ENCODE measurements at regions not wholly inside any gene's neighbourhood (a gene's known extent, or its start where the extent isn't known, plus 50 kb on each side); places are given as distances from the start of the nearest gene placed in this dataset.

DNA sequence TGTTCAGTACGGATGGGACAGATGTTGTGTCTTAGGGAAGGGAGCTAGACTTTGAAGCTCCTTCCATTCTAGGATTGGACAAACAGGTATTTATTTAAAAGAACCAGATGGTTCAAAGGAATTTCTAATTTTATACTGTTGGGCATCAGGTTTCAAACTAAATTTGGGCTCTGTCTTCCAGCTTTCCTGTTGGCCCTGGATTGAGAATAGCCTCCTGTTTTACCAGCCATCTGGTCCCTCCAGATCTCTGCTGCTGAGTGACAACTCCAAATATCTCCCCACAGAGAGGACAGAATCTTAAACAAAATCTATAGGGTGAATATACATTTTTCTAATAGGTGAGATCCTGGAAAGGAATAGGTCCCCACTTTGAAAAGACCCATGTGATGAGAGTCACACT lies 52.5 kb upstream of the CNIH3 start:
- Histone ChIP-seq H3K4me3 (ENCODE audit: low read depth, low read length, poor library complexity, severe bottlenecking) (no peak overlapping the region), H3K36me3 (ENCODE audit: insufficient read depth, low read length) (no peaks in the 10 kb centered on the region), H3K4me1 (ENCODE audit: insufficient read depth, low read length, poor library complexity, severe bottlenecking) (no peaks in the 10 kb centered on the region), H3K9me3 (ENCODE audit: low read length) (no peaks in the 10 kb centered on the region), H2AFZ (ENCODE audit: low read length) (no peak overlapping the region), H3K79me2 (ENCODE audit: insufficient read depth, low read depth, low read length) (no peaks in the 10 kb centered on the region), H3K9me2 (ENCODE audit: insufficient read depth, low read length) (no peaks in the 10 kb centered on the region), H3K4me2 (ENCODE audit: low read length) (no peak overlapping the region), H4K20me1 (ENCODE audit: insufficient read depth, low read length) (no peaks in the 10 kb centered on the region), H3K27ac (ENCODE audit: low read depth, low read length, poor library complexity, severe bottlenecking) (no peak overlapping the region)
- intact Hi-C loops (cut with micrococcal nuclease; ENCODE audit: unreplicated experiment) = no loop called here
- no TSS peak for BruUV-seq (replicated peaks)
- CTCF ChIA-PET (ENCODE audit: unreplicated experiment) = no interaction called here
- POLR2A ChIA-PET = interaction anchor here (0.6 kb wide), 2 partner anchors 9 to 1652 kb away, joined by 3 to 4 read pairs; no protein-coding TSS in a partner anchor
- TF ChIP-seq, protein P1, sequence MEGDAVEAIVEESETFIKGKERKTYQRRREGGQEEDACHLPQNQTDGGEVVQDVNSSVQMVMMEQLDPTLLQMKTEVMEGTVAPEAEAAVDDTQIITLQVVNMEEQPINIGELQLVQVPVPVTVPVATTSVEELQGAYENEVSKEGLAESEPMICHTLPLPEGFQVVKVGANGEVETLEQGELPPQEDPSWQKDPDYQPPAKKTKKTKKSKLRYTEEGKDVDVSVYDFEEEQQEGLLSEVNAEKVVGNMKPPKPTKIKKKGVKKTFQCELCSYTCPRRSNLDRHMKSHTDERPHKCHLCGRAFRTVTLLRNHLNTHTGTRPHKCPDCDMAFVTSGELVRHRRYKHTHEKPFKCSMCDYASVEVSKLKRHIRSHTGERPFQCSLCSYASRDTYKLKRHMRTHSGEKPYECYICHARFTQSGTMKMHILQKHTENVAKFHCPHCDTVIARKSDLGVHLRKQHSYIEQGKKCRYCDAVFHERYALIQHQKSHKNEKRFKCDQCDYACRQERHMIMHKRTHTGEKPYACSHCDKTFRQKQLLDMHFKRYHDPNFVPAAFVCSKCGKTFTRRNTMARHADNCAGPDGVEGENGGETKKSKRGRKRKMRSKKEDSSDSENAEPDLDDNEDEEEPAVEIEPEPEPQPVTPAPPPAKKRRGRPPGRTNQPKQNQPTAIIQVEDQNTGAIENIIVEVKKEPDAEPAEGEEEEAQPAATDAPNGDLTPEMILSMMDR (conservative IDR thresholded peaks at IDR 0.05; ENCODE audit: low read length) = no peak
- TF ChIP-seq EZH2phosphoT487 (IDR thresholded peaks at IDR 0.05; ENCODE audit: borderline replicate concordance, low read depth, low read length) = no peak
- no peak for DNase-seq (ENCODE audit: low spot score)

GRCh38 chr1:224564454-224565084 lies 51.5 kb upstream of the CNIH3 start:
- CTCF ChIA-PET (ENCODE audit: unreplicated experiment) = no interaction called here
- Histone ChIP-seq H4K20me1 (ENCODE audit: insufficient read depth, low read length) (no peaks in the 10 kb centered on the region), H2AFZ (ENCODE audit: low read length) (no peak overlapping the region), H3K79me2 (ENCODE audit: insufficient read depth, low read depth, low read length) (no peaks in the 10 kb centered on the region), H3K4me3 (ENCODE audit: low read depth, low read length, poor library complexity, severe bottlenecking) (no peak overlapping the region), H3K9me3 (ENCODE audit: low read length) (no peaks in the 10 kb centered on the region), H3K4me2 (ENCODE audit: low read length) (no peak overlapping the region), H3K9me2 (ENCODE audit: insufficient read depth, low read length) (no peaks in the 10 kb centered on the region), H3K4me1 (ENCODE audit: insufficient read depth, low read length, poor library complexity, severe bottlenecking) (no peaks in the 10 kb centered on the region), H3K27ac (ENCODE audit: low read depth, low read length, poor library complexity, severe bottlenecking) (no peak overlapping the region), H3K36me3 (ENCODE audit: insufficient read depth, low read length) (no peaks in the 10 kb centered on the region)
- POLR2A ChIA-PET = no interaction called here
- intact Hi-C loops (cut with micrococcal nuclease; ENCODE audit: unreplicated experiment) = no loop called here
- TF ChIP-seq, protein P1 (conservative IDR thresholded peaks at IDR 0.05; ENCODE audit: low read length) = no peak
- TF ChIP-seq EZH2phosphoT487 (IDR thresholded peaks at IDR 0.05; ENCODE audit: borderline replicate concordance, low read depth, low read length) = no peak
- DNase-seq (ENCODE audit: low spot score) = no peak
- no TSS peak for BruUV-seq (replicated peaks)

- POLR2A ChIA-PET = no interaction called here
- TF ChIP-seq, protein P1 (conservative IDR thresholded peaks at IDR 0.05; ENCODE audit: low read length) = no peak
- no peak for TF ChIP-seq EZH2phosphoT487 (IDR thresholded peaks at IDR 0.05; ENCODE audit: borderline replicate concordance, low read depth, low read length)
- H3K79me2 ChIP-seq (ENCODE audit: insufficient read depth, low read depth, low read length) = no peaks in the 10 kb centered on the region
- no peak overlapping the region for H2AFZ ChIP-seq (ENCODE audit: low read length)
- no peaks in the 10 kb centered on the region for H4K20me1 ChIP-seq (ENCODE audit: insufficient read depth, low read length)
- H3K9me3 ChIP-seq (ENCODE audit: low read length) = no peaks in the 10 kb centered on the region
- CTCF ChIA-PET (ENCODE audit: unreplicated experiment) = no interaction called here
- intact Hi-C loops (cut with micrococcal nuclease; ENCODE audit: unreplicated experiment) = no loop called here
- no TSS peak for BruUV-seq (replicated peaks)
- H3K4me1 ChIP-seq (ENCODE audit: insufficient read depth, low read length, poor library complexity, severe bottlenecking) = no peaks in the 10 kb centered on the region
- no peaks in the 10 kb centered on the region for H3K9me2 ChIP-seq (ENCODE audit: insufficient read depth, low read length)
- no peaks in the 10 kb centered on the region for H3K36me3 ChIP-seq (ENCODE audit: insufficient read depth, low read length)
- no peak for DNase-seq (ENCODE audit: low spot score)
- H3K4me2 ChIP-seq (ENCODE audit: low read length) = no peak overlapping the region
- H3K27ac ChIP-seq (ENCODE audit: low read depth, low read length, poor library complexity, severe bottlenecking) = no peak overlapping the region
- H3K4me3 ChIP-seq (ENCODE audit: low read depth, low read length, poor library complexity, severe bottlenecking) = no peak overlapping the region
These were observed 50.9 kb upstream of the CNIH3 start for GRCh38 chr1:224565186-224565585.
